Left hindlimb (tissue), 1 donor: ENCODE measurements at regions not wholly inside any gene's neighbourhood (a gene's known extent, or its start where the extent isn't known, plus 50 kb on each side); places are given as distances from the start of the nearest gene placed in this dataset.

Experiments used
- DNase-seq: peaks from one replicate; pipeline ENCODE4 v3.0.0-alpha.2; 2018

DNA sequence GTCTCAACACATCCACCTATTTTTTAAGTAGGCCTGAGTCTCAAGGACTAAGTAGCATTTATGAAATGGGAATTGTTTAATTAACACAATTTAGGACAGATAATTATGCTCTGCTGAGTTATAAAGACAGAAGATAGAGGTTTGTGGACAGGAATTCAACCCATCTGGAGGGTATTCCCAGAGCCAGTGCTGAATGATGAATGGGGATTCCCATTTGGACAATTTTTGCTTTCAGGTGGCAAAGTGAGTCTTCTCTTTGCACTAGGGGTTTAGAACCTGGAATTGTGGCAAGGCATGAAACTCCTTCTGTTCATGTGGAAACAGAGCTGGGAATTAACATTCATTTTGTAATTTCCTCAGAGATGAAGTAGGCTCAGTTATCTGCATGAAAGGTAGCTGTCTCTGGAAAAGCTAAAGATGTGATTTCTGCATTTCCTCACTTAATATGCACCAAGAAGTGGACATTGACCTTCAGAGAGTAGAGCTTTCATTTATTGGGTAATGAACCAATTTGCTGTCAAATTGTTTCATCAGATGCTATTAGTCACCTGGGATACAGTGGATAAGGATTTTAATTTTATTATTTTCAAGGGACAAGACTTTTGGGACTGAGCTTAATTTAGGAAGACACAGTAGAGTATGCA lies 212.1 kb upstream of the NRXN1 start:
- no peak for DNase-seq

- DNase-seq = no peak
Observed at GRCh38 chr2:51237626-51238271, 205.8 kb upstream of the NRXN1 start.

GRCh38 chr2:51232027-51232426 lies 200.1 kb upstream of the NRXN1 start:
- DNase-seq = no peak

DNA sequence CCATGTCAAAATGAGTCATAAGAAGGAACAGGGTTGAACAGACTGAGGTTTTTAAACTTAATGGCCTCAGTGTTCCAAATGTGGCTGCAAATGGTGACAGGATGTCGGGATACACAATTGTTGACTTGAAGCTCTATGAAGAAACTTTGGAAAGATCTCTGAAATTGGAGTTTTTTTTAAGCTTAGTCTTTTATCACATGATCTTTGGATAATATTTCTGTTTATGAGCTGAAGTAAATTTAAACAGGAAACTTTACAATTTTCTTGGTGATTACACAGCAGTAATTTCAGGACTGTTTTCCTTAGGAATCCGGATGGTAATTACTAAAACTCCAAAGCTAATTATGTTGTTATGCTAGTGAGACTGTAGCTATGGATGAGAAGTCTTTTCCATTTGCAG lies 199.1 kb upstream of the NRXN1 start:
- no peak for DNase-seq

DNA sequence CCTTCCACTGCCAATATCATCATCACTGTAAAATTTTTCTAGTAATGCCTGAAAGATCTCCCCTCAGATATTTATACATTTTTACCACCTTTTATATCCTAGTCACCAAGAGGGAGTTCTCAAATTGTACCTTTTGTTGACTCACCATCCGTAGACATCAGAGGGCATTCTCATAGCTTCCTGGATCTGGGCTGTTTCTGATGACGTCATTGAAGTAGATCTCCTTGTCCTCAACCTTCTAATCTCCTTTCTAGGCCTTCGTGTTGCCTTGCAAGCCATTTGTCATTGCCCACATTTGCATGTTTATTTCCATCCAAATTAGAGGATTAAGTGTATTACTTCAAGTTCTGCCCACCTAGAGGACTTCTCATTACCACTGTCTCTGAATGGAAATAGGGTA lies 193.4 kb upstream of the NRXN1 start:
- no peak for DNase-seq

DNA sequence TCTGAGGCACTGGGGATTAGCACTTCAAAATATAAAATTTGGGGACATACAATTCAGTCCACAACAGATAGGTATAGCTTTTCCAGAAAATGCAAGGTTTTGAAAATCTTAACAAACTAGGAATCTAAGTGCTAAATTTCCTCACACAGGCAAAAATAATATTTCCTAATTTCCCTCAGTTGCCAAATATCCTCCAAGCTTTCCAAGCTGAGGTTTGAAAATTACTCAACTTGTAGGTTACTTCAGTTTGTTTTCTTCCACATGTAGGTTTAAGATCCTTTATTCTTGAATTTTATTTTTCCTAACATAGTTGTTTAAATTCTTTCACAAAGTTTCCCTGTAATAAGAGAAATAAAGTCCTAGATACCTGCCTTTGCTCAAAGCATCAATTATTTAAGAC lies 192.9 kb upstream of the NRXN1 start:
- DNase-seq = no peak

GRCh38 chr2:51222106-51222505 lies 190.2 kb upstream of the NRXN1 start:
- DNase-seq = no peak

DNA sequence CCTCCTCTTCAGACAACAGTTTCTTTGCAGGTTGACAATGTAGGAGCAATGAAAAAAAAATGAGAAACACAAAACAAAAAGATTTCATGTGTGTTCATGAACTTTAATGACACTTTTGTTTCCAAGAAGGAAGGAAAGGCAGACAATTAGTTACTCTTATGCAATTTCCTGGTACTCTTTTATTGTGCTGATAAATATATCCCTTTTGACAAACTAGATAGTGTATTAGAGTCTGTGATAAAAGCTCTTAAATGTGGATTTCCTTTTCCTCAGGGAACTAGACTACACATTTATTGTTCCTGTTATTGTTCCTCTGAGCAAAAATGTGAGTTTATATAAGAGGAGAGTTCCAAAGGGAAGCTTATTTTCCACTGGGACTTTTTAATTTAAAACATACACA lies 188.7 kb upstream of the NRXN1 start:
- DNase-seq = no peak

DNA sequence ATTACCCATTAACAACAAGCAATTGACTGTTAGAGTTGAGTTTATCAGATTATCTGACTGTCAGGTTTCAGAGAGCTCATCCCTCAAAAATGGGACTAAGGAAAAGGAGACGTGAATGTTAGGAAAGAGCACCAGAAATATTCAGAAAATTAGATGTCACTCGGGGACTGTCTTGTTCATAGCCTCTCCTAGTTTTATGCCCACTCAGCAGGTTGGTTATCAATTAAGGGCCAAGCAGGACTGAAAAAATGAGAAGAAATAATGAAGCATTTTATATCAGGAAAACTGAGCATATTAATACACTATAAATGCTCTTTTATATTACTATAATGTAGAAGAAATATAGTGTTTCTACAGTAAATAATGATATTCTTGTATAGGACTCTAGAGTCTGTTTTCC lies 188.1 kb upstream of the NRXN1 start:
- no peak for DNase-seq

DNA sequence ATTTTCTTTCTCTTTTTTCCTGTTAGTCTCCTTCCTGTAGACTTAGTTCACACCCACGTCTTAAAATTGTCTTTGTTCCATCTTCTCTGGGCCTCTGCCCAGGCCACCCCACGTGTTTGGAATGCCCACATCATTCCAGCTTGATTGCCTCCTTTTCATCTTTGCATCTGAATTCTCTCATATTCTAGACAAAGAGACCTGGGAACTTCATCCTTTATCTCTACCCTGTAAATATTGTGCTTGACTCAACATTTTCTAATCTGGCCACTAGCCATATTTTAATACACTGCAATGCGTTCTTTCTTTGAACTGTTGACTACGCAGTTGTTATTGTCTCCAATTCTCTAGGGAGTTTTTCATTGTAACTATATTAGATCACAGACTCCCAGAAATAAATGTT lies 187.5 kb upstream of the NRXN1 start:
- DNase-seq = no peak

DNA sequence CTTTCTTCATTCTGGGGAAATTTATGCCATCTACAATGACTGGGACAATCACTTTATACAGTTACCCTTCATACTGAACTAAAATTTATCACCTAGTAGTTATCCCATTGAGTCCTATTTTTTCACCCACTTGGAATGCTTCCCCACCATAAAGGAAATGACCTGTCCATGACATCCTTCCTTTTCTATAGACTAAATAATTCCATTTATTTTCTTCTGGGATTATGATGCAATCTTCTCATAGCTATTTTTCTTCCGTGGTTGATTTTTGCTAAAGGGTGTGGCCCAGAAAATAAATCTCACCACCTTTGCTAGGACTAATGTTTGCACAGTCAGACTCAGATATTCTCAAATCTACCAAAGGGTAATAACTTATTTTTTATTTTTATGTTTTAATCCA lies 186.1 kb upstream of the NRXN1 start:
- DNase-seq = no peak

DNA sequence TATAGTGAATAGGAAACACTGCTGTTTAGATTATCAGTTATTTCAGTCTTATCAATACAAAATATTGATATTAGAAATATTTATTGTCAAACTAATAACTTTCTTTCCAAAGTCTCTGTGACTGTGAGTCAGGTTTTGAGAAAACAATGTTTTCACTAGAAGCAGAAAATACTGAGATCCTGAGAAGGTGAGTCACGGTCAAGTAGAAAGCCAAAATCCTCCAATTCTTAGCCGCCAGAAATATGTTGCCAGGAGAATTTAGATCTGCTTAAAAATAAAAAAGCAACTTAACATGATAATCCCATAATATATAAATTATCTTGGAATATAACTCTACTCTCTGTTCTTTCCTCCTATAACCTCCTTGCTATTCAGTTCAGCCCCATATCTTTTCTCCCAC lies 181.9 kb upstream of the NRXN1 start:
- DNase-seq = no peak

DNA sequence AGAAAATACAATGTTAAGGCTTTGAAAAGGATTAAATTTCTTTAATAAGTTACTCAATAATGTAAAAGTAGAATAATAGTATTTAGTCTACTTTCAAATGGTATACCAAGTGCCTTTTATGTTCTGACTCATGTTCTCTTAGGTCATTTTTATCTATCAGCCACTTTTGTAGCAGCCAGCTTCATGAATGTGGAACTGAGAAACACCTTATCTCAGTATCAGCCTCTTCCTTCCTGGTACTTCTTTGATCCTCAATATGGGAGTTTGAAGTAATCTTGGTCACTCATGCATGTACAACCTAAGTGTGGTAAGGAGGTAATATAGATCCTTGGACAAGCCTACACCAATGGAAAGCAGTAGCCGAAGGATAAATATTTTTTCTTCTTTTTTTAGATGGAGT lies 180.4 kb upstream of the NRXN1 start:
- DNase-seq = no peak

- no peak for DNase-seq
Observed at GRCh38 chr2:51208521-51208920, 176.6 kb upstream of the NRXN1 start.

DNA sequence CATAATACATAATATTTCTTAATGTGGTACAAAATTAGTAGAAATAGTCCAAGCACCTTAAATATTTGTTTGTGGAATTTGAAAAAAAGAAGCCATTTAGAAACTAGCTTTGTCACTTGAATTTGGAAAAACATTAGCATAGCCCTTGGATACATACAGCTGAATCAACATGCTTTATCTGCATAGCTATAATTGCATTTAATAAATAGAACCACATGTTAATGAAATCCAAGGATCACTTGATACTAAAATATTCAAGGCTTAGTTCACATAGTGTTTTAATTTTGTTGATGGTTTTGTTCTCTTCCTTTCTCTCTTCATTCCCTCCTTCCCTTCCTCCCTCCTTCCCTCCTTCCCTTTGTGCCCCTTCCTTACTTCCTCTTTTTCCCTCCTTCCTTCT lies 169.4 kb upstream of the NRXN1 start:
- DNase-seq = no peak

DNA sequence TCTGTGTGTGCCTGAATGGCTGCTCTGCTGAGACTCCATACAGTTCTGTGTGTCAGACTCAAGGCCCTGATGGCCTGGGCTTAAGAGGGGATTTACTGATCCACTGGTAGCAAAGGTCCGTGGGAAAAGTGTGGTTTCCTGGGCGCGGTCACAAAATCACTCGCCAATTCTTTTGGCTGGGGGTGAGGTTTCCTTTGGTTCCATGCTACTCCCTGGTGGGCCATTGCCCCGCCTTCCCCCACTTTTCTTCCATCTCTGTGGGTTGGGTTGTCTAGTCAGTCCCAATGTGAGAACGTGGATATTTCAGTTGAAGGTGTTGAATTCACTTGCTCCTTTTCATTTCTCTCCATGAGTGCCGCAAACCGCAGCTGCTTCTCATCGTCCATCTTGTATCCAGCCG lies 162.7 kb upstream of the NRXN1 start:
- DNase-seq = no peak

DNA sequence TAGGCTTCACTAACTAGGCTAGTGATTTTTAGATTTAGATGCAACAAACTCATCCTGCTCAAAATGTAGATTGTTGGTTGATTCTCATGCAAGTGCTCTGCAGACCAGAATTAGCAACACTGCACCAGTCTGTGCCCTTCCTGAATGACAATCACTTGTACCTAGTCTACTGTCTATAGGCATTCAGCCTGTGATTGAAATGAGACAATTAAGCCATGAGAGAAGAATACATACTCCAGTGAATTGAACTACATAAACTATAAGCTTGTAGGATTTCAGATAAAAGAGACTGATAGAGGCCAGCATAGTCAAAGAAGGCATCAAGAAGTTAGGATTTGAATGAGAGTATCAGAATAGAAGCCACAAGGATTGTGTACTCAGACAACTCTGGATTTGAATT lies 138.3 kb upstream of the NRXN1 start:
- no peak for DNase-seq

DNA sequence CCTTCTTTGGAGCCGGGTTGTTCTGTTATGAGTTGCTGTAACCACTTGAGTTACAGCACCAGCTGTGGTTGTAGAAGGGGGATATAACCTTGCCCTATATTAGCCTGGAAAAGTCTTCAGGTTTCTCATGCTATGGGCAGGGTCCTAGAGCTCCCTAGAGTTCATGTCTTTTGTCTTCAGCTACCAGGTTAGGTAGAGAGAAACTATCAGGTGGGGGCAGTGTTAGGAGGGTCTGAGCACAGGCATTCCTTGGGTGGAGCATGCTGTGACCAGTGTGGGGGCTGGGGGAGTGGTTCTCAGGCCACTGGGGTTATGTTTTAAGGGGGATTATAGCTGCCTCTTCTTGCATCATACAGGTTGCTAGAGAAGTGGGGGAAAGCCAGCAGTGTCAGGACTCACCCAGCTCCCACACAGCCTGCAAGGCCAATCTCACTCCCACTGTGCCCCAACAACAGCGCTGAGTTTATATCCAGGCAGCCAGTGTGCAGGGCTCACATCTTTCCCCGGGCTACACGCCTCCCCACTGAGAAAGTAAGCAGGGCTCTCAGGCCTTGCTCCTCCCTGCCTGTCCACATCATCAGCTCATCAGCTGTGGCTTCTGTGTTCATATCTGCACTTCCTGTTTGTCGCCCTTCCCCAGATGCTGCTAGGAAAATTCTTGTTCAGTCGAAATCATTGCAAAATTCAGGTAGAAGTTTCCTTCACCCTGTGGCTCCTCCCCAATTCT lies 133.8 kb upstream of the NRXN1 start:
- DNase-seq = no peak

GRCh38 chr2:51158251-51158650 lies 126.3 kb upstream of the NRXN1 start:
- no peak for DNase-seq

GRCh38 chr2:51153236-51153635 lies 121.3 kb upstream of the NRXN1 start:
- DNase-seq = no peak

DNA sequence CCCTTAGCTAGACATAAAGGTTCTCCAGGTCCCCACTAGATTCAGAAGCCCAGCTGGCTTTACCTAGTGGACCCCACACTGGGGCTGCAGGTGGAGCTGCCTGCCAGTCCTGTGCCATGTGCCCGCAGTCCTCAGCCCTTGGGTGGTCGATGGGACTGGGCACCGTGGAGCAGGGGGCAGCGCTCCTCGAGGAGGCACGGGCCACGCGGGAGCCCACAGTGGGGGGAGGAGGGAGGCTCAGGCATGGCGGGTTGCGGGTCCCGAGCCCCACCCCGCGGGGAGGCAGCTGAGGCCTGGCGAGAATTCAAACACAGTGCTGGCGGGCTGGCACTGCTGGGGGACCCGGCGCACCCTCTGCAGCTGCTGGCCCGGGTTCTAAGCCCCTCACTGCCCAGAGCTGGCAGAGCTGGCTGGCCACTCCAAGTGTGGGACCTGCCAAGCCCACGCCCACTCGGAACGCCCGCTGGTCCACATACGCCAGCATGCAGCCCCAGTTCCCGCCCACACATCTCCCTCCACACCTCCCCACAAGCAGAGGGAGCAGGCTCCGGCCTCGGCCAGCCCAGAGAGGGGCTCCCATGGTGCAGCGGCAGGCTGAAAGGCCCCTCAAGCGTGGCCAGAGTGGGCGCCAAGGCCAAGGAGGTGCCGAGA lies 119.7 kb upstream of the NRXN1 start:
- no peak for DNase-seq

DNA sequence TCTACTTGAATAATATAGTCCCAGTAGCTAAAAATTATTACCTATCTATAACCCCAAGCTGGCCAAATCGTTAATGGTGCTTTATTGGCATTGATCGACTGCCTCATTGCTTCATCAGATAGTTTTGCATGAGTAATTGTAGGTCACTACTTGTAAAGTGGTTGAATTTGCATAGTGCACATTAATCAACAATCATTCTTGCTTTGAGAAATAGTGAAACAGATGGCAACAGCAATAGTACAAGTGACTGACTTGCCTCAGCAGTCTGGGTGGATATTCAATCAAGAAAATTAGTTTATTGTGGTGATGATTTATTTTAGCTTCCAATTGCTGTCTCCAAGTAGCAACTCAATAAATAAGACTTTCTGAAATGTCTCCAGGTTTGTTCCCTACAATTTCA lies 117.8 kb upstream of the NRXN1 start:
- DNase-seq = no peak

GRCh38 chr2:51145761-51146160 lies 113.8 kb upstream of the NRXN1 start:
- no peak for DNase-seq

GRCh38 chr2:51120754-51121280 lies 88.9 kb upstream of the NRXN1 start:
- DNase-seq = no peak
